ENCODE measurements at regions not wholly inside any gene's neighbourhood (a gene's known extent, or its start where the extent isn't known, plus 50 kb on each side); places are given as distances from the start of the nearest gene placed in this dataset.
A peak's percentile ranks its signal among the peaks of the same experiment; 100 is the strongest.
"Not testable (repeated sequence)": the region's sequence is repeated elsewhere in the genome, so short reads cannot be mapped to it uniquely, and the experiment has no call there.

GRCh38 chr1:121519042-121519755 lies 334.4 kb downstream of the SRGAP2C start:
- in situ Hi-C loops (cut with HindIII; ENCODE audit: low sequenced_read_pairs): no loop called here
- TF ChIP-seq CTCF (IDR thresholded peaks at IDR 0.05; ENCODE audit: low read depth, low read length, missing control alignments): no peak
- no peak for DNase-seq (ENCODE audit: low read depth)
- peak overlapping the region; percentile 48 for H3K4me3 ChIP-seq (ENCODE audit: low read depth, low read length)

DNA sequence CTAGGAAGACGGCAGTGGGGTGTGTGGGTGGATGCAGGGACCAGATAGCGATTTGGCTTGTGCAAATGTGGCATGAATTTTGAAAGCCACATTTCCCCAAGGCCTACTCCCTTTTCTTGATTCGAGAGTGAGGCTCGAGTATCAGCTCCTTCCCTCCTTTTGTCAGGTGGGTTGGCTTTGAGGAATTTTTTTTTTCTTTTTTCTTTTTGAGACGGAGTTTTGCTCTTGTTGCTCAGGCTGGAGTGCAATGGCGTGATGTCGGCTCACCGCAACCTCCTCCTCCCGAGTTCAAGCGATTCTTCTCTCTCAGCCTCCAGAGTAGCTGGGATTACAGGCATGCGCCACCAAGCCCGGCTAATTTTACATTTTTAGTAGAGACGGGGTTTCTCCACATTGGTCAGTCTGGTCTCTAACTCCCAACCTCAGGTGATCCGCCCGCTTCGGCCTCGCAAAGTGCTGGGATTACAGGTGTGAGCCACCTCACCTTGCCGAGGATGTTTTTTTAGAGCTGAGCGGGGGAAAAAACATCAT lies 335.0 kb downstream of the SRGAP2C start:
- H3K4me3 ChIP-seq (ENCODE audit: low read depth, low read length): peak overlapping the region; percentile 48
- DNase-seq (ENCODE audit: low read depth); in situ Hi-C loops (cut with HindIII; ENCODE audit: low sequenced_read_pairs): not testable (repeated sequence)

GRCh38 chr1:121522061-121522759 lies 337.4 kb downstream of the SRGAP2C start:
- H3K4me3 ChIP-seq (ENCODE audit: low read depth, low read length): no peak overlapping the region
- no peak for TF ChIP-seq CTCF (IDR thresholded peaks at IDR 0.05; ENCODE audit: low read depth, low read length, missing control alignments)
- in situ Hi-C loops (cut with HindIII; ENCODE audit: low sequenced_read_pairs): no loop called here
- DNase-seq (ENCODE audit: low read depth): no peak

- DNase-seq (ENCODE audit: low read depth); in situ Hi-C loops (cut with HindIII; ENCODE audit: low sequenced_read_pairs); H3K4me3 ChIP-seq (ENCODE audit: low read depth, low read length): not testable (repeated sequence)
Observed at GRCh38 chr1:121523112-121523511, 338.3 kb downstream of the SRGAP2C start.

- in situ Hi-C loops (cut with HindIII; ENCODE audit: low sequenced_read_pairs): no loop called here
- H3K4me3 ChIP-seq (ENCODE audit: low read depth, low read length): no peak overlapping the region
- no peak for TF ChIP-seq CTCF (IDR thresholded peaks at IDR 0.05; ENCODE audit: low read depth, low read length, missing control alignments)
- DNase-seq (ENCODE audit: low read depth): no peak
Observed at GRCh38 chr1:121525355-121525754, 340.6 kb downstream of the SRGAP2C start.

DNA sequence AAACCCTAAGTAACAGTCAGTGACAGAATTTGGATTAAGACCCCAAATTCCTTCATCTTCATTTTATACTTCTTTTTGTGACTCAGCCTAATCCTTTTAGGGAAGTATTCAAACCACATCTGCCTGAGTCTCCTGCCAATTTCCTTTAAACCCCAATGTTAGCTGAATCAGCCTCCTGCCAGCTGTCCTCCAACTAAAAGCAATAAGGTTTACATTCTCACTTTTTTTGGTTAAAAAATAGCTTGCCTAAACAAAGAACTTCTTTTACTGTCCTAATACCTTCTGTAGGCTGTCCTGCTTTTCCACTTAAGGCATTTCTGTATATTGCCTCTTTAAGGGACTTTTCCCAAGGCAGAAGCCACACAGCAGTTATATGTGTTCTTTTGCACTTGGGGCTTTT lies 344.2 kb downstream of the SRGAP2C start:
- DNase-seq (ENCODE audit: low read depth); H3K4me3 ChIP-seq (ENCODE audit: low read depth, low read length); in situ Hi-C loops (cut with HindIII; ENCODE audit: low sequenced_read_pairs): not testable (repeated sequence)

- H3K4me3 ChIP-seq (ENCODE audit: low read depth, low read length); DNase-seq (ENCODE audit: low read depth); in situ Hi-C loops (cut with HindIII; ENCODE audit: low sequenced_read_pairs): not testable (repeated sequence)
Observed at GRCh38 chr1:121530026-121530425, 345.3 kb downstream of the SRGAP2C start.

GRCh38 chr1:121531747-121532146 lies 347.0 kb downstream of the SRGAP2C start:
- DNase-seq (ENCODE audit: low read depth); H3K4me3 ChIP-seq (ENCODE audit: low read depth, low read length); in situ Hi-C loops (cut with HindIII; ENCODE audit: low sequenced_read_pairs): not testable (repeated sequence)

GRCh38 chr1:121538148-121538547 lies 353.4 kb downstream of the SRGAP2C start:
- in situ Hi-C loops (cut with HindIII; ENCODE audit: low sequenced_read_pairs); DNase-seq (ENCODE audit: low read depth); H3K4me3 ChIP-seq (ENCODE audit: low read depth, low read length): not testable (repeated sequence)
